HUES48 (cell line): ENCODE measurements at regions not wholly inside any gene's neighbourhood (a gene's known extent, or its start where the extent isn't known, plus 50 kb on each side); places are given as distances from the start of the nearest gene placed in this dataset.

ENCODE experiments used
- H3K27ac ChIP-seq: one replicate; pipeline ENCODE4 v1.7.0; 2013; ENCODE audit warnings: low read depth, low read length, inconsistent platforms
- H3K27me3 ChIP-seq: 2 replicates; pipeline ENCODE4 v1.6.1; 2013; ENCODE audit warnings: mild to moderate bottlenecking, low read length; ENCODE audit not compliant: control insufficient read depth, insufficient read depth
- H3K36me3 ChIP-seq: 2 replicates; pipeline ENCODE4 v1.6.1; 2013; ENCODE audit warnings: low read length; ENCODE audit not compliant: control insufficient read depth, insufficient read depth
- H3K4me1 ChIP-seq: 2 replicates; pipeline ENCODE4 v1.6.1; 2013; ENCODE audit warnings: mild to moderate bottlenecking, low read length; ENCODE audit not compliant: control insufficient read depth, insufficient read depth
- H3K4me3 ChIP-seq: 2 replicates; pipeline ENCODE4 v1.5.1; 2013; ENCODE audit warnings: mild to moderate bottlenecking, low read depth, low read length
- H3K9ac ChIP-seq: 2 replicates; pipeline ENCODE4 v1.6.1; 2013; ENCODE audit warnings: mild to moderate bottlenecking, low read depth, low read length, moderate library complexity
- H3K9me3 ChIP-seq: 2 replicates; pipeline ENCODE4 v1.6.1; 2013; ENCODE audit warnings: low read length; ENCODE audit not compliant: control insufficient read depth, insufficient read depth

GRCh38 chr17:77696151-77696720 lies 262.3 kb upstream of the TNRC6C start:
- peaks cover 30% of the 10 kb centered on the region for H3K27me3 ChIP-seq
- H3K36me3 ChIP-seq: no peaks in the 10 kb centered on the region
- peak overlapping the region; percentile 55 for H3K4me3 ChIP-seq
- H3K9me3 ChIP-seq: no peaks in the 10 kb centered on the region
- peaks cover 11% of the 10 kb centered on the region; the same call in 1 of the 2 replicates for H3K4me1 ChIP-seq
- peak overlapping the region; percentile 8; the same call in 1 of the 2 replicates for H3K9ac ChIP-seq
- no peak overlapping the region for H3K27ac ChIP-seq

GRCh38 chr17:77696721-77697460 lies 261.6 kb upstream of the TNRC6C start:
- H3K9ac ChIP-seq: no peak overlapping the region
- no peaks in the 10 kb centered on the region for H3K36me3 ChIP-seq
- H3K27me3 ChIP-seq: peaks cover 30% of the 10 kb centered on the region
- H3K4me3 ChIP-seq: peak overlapping the region; percentile 55
- H3K4me1 ChIP-seq: peaks cover 11% of the 10 kb centered on the region; the same call in 1 of the 2 replicates
- no peaks in the 10 kb centered on the region for H3K9me3 ChIP-seq
- no peak overlapping the region for H3K27ac ChIP-seq

- H3K27me3 ChIP-seq: peaks cover 30% of the 10 kb centered on the region
- H3K9ac ChIP-seq: no peak overlapping the region
- no peaks in the 10 kb centered on the region for H3K36me3 ChIP-seq
- H3K4me3 ChIP-seq: no peak overlapping the region
- H3K9me3 ChIP-seq: peaks cover 3% of the 10 kb centered on the region; the same call in 1 of the 2 replicates
- H3K4me1 ChIP-seq: peaks cover 11% of the 10 kb centered on the region; the same call in 1 of the 2 replicates
- H3K27ac ChIP-seq: no peak overlapping the region
Measured at GRCh38 chr17:77697480-77698400, 260.8 kb upstream of the TNRC6C start.

GRCh38 chr17:77698903-77699623 lies 259.4 kb upstream of the TNRC6C start:
- Histone ChIP-seq H3K27me3 (peaks cover 29% of the 10 kb centered on the region), H3K9me3 (peaks cover 13% of the 10 kb centered on the region; the same call in 1 of the 2 replicates), H3K27ac (no peak overlapping the region), H3K4me1 (peaks cover 11% of the 10 kb centered on the region; the same call in 1 of the 2 replicates), H3K4me3 (no peak overlapping the region), H3K9ac (no peak overlapping the region), H3K36me3 (no peaks in the 10 kb centered on the region)

- H3K9ac ChIP-seq: no peak overlapping the region
- no peaks in the 10 kb centered on the region for H3K36me3 ChIP-seq
- H3K4me1 ChIP-seq: peaks cover 11% of the 10 kb centered on the region; the same call in 1 of the 2 replicates
- peaks cover 26% of the 10 kb centered on the region for H3K9me3 ChIP-seq
- no peak overlapping the region for H3K27ac ChIP-seq
- H3K4me3 ChIP-seq: no peak overlapping the region
- H3K27me3 ChIP-seq: peaks cover 17% of the 10 kb centered on the region; the same call in 1 of the 2 replicates
Measured at GRCh38 chr17:77700165-77700881, 258.2 kb upstream of the TNRC6C start.

- Histone ChIP-seq H3K27me3 (0 out of 2 replicates have a peak, but pooled peaks cover 6% of the 10 kb centered on the region), H3K27ac (no peak overlapping the region), H3K36me3 (no peaks in the 10 kb centered on the region), H3K9me3 (peaks cover 31% of the 10 kb centered on the region), H3K4me1 (peaks cover 3% of the 10 kb centered on the region; the same call in 1 of the 2 replicates), H3K4me3 (no peak overlapping the region), H3K9ac (no peak overlapping the region)
Measured at GRCh38 chr17:77701996-77702395, 256.5 kb upstream of the TNRC6C start.

- Histone ChIP-seq H3K36me3 (no peaks in the 10 kb centered on the region), H3K9ac (no peak overlapping the region), H3K9me3 (peaks cover 36% of the 10 kb centered on the region), H3K27ac (no peak overlapping the region), H3K27me3 (no peaks in the 10 kb centered on the region), H3K4me1 (peaks cover 4% of the 10 kb centered on the region; the same call in 1 of the 2 replicates), H3K4me3 (no peak overlapping the region)
Measured at GRCh38 chr17:77704048-77704815, 254.3 kb upstream of the TNRC6C start.

GRCh38 chr17:77706938-77707337 lies 251.6 kb upstream of the TNRC6C start:
- H3K4me3 ChIP-seq: no peak overlapping the region
- H3K36me3 ChIP-seq: no peaks in the 10 kb centered on the region
- peaks cover 7% of the 10 kb centered on the region for H3K27me3 ChIP-seq
- peaks cover 36% of the 10 kb centered on the region for H3K9me3 ChIP-seq
- no peak overlapping the region for H3K27ac ChIP-seq
- H3K9ac ChIP-seq: no peak overlapping the region
- peaks cover 14% of the 10 kb centered on the region for H3K4me1 ChIP-seq

GRCh38 chr17:77707546-77707945 lies 251.0 kb upstream of the TNRC6C start:
- H3K9ac ChIP-seq: no peak overlapping the region
- no peaks in the 10 kb centered on the region for H3K36me3 ChIP-seq
- peaks cover 7% of the 10 kb centered on the region for H3K27me3 ChIP-seq
- H3K9me3 ChIP-seq: peaks cover 36% of the 10 kb centered on the region
- no peak overlapping the region for H3K27ac ChIP-seq
- no peak overlapping the region for H3K4me3 ChIP-seq
- H3K4me1 ChIP-seq: peaks cover 14% of the 10 kb centered on the region
